PFSK-1 (cell line): ENCODE measurements at regions not wholly inside any gene's neighbourhood (a gene's known extent, or its start where the extent isn't known, plus 50 kb on each side); places are given as distances from the start of the nearest gene placed in this dataset.

Experiments used
- POLR2AphosphoS5 ChIP-seq: IDR thresholded peaks from 2 replicates; pipeline ENCODE4 v1.6.1; 2012; ENCODE audit warnings: low read depth, mild to moderate bottlenecking, control low read depth, low read length, moderate library complexity
- TAF1 ChIP-seq: IDR thresholded peaks from 2 replicates; pipeline ENCODE4 v1.6.1; 2012; ENCODE audit warnings: low read length, control low read depth, borderline replicate concordance; ENCODE audit not compliant: insufficient read depth
- TF ChIP-seq, protein P1 (sequence below), 2 experiments: IDR thresholded peaks; 2 replicates each; pipeline versions ENCODE4 v1.6.1 to v1.8.0; 2011 to 2012; ENCODE audit warnings: low read depth in 2 of 2, low read length in 2 of 2, control low read depth in 1 of 2, inconsistent platforms in 1 of 2, mild to moderate bottlenecking in 1 of 2, moderate library complexity in 1 of 2; ENCODE audit not compliant: insufficient read depth in 1 of 2

DNA sequence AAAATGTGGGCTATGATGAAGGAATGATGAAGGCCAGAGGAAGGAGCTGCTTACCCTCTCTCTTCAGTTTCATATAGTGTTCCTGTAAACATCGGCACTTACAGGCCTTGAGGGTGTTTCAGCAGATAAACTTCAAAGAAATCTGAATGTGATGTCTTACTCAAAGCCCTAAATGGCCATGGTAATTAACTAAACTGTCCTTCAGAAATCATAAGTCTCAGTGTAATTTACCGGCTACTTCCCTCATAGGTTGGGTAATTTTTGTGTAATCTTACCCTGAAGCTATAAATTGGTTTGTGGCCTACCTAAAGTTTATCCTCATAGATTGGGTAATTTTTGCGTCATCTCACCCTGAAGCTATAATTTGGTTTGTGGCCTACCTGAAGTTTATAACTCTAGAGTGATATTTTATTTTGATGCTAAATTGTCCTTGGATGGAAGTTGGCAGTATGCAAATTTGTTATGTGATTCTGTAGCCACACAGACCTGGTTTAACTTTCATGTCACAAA lies 2700.3 kb downstream of the ARAP2 start:
- TF ChIP-seq POLR2AphosphoS5 (no peak), TAF1 (no peak)
- TF ChIP-seq, protein P1, sequence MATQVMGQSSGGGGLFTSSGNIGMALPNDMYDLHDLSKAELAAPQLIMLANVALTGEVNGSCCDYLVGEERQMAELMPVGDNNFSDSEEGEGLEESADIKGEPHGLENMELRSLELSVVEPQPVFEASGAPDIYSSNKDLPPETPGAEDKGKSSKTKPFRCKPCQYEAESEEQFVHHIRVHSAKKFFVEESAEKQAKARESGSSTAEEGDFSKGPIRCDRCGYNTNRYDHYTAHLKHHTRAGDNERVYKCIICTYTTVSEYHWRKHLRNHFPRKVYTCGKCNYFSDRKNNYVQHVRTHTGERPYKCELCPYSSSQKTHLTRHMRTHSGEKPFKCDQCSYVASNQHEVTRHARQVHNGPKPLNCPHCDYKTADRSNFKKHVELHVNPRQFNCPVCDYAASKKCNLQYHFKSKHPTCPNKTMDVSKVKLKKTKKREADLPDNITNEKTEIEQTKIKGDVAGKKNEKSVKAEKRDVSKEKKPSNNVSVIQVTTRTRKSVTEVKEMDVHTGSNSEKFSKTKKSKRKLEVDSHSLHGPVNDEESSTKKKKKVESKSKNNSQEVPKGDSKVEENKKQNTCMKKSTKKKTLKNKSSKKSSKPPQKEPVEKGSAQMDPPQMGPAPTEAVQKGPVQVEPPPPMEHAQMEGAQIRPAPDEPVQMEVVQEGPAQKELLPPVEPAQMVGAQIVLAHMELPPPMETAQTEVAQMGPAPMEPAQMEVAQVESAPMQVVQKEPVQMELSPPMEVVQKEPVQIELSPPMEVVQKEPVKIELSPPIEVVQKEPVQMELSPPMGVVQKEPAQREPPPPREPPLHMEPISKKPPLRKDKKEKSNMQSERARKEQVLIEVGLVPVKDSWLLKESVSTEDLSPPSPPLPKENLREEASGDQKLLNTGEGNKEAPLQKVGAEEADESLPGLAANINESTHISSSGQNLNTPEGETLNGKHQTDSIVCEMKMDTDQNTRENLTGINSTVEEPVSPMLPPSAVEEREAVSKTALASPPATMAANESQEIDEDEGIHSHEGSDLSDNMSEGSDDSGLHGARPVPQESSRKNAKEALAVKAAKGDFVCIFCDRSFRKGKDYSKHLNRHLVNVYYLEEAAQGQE (IDR thresholded peaks at IDR 0.05; ENCODE audit: insufficient read depth in 1 of 2, low read depth in 2 of 2, low read length in 2 of 2) = no peak
